ENCODE measurements at regions not wholly inside any gene's neighbourhood (a gene's known extent, or its start where the extent isn't known, plus 50 kb on each side); places are given as distances from the start of the nearest gene placed in this dataset.

DNA sequence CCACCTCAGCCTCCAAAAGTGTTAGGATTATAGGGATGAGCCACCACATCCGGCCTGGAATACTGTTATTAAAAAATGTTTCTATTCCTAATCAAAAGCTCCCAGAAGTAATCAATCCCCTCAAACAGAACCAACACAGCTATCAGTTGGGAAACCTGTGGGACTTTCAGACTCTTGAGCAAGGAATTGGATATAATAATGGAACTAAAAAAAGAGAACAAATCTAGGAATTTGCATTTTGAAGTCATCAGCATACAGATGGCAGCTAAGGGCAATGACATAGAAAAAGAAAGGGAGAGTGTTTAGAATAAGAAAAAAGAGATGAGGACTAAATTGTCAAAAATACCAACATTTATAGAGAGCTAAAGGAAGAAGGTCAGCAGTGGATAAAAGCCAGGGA, 54.7 kb upstream of the AMN1 start:
- DNase-seq (ENCODE audit: low read depth): no peak
- TF ChIP-seq, protein P1, sequence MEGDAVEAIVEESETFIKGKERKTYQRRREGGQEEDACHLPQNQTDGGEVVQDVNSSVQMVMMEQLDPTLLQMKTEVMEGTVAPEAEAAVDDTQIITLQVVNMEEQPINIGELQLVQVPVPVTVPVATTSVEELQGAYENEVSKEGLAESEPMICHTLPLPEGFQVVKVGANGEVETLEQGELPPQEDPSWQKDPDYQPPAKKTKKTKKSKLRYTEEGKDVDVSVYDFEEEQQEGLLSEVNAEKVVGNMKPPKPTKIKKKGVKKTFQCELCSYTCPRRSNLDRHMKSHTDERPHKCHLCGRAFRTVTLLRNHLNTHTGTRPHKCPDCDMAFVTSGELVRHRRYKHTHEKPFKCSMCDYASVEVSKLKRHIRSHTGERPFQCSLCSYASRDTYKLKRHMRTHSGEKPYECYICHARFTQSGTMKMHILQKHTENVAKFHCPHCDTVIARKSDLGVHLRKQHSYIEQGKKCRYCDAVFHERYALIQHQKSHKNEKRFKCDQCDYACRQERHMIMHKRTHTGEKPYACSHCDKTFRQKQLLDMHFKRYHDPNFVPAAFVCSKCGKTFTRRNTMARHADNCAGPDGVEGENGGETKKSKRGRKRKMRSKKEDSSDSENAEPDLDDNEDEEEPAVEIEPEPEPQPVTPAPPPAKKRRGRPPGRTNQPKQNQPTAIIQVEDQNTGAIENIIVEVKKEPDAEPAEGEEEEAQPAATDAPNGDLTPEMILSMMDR (conservative IDR thresholded peaks at IDR 0.05; ENCODE audit: low read depth, low read length): no peak
- no peak overlapping the region for H3K4me3 ChIP-seq (ENCODE audit: low read length)

DNA sequence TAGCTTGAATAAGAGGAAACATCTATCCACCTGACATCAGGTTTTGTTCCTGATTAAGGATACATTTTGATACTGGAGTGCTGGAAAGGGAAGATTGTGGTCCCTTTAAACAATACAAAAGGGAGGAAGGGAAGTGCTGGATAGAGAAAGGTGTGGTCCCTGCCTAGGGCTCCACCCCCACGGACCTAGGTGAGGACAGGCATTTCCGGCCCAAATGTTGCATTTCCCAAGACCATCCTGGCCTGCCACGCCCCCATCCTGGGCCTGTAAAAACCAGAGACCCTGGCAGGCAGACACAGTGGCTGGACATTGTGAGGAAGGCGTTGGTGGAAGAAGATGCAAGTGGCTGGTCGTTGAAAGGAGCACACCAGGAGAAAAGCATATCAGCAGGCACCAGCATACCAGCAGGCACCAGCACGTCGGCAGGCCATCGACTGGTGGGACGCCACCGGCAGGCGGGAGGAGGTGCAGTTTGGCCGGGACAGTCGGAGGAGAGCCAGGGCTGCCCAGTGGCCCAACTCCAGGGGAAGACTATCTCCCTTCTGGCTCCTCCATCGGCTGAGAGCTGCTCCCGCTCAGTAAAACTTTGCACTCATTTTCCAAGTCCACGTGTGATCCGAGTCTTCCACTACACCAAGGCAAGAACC, 53.2 kb upstream of the AMN1 start:
- TF ChIP-seq, protein P1 (conservative IDR thresholded peaks at IDR 0.05; ENCODE audit: low read depth, low read length): no peak
- DNase-seq (ENCODE audit: low read depth): no peak
- no peak overlapping the region for H3K4me3 ChIP-seq (ENCODE audit: low read length)

DNA sequence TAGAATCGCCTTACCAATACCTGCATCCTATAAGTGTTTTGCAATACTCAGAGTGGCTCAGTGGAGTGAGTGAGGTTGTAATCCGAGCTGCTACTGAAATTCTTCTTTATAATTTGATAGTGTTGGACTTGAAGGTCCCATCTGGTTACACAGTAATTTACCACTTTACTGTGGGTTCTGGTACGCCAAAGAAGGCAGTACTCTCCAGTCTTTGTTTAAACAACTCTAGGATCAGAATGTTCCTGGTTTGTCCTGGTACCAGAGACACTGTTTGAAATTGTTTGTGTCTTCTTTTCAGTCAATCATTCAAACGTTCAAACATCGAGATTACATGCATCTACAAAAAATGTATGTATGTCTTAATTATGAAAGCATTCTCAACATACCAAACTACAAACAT, 51.3 kb upstream of the AMN1 start:
- TF ChIP-seq, protein P1 (conservative IDR thresholded peaks at IDR 0.05; ENCODE audit: low read depth, low read length): no peak
- H3K4me3 ChIP-seq (ENCODE audit: low read length): no peak overlapping the region
- DNase-seq (ENCODE audit: low read depth): no peak

DNA sequence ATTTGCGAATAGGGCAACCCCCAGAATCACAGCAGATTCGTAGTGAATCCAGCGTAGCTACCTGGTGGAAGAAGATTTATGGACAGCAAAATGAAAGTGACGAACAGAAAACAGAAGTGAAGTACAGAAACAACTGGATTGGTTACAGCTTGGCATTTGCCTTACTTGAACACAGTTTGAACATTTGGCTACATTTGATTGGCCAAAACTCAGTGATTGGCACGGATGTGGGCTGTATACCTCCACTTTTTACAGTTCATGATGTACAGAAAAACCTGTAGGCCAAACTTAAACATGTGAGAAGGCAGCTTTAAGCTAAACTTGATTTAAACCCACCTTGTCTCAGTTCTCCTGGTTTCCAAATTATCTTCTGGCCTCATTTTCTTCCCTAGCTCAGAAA, 49.9 kb upstream of the AMN1 start:
- no peak for DNase-seq (ENCODE audit: low read depth)
- H3K4me3 ChIP-seq (ENCODE audit: low read length): no peak overlapping the region
- TF ChIP-seq, protein P1 (conservative IDR thresholded peaks at IDR 0.05; ENCODE audit: low read depth, low read length): no peak
